GM12878 (cell line): ENCODE measurements at regions not wholly inside any gene's neighbourhood (a gene's known extent, or its start where the extent isn't known, plus 50 kb on each side); places are given as distances from the start of the nearest gene placed in this dataset.

Experiments
- BRCA1 ChIP-seq: IDR thresholded peaks from 2 replicates; pipeline ENCODE4 v1.6.1; 2011; ENCODE audit warnings: low read depth, low read length, improper control_type of control experiment
- CBX5 ChIP-seq: sonication (generic); IDR thresholded peaks from 2 replicates; pipeline ENCODE4 v1.6.1; 2016; ENCODE audit warnings: low read depth, moderate library complexity, mild to moderate bottlenecking, inconsistent platforms
- CTCF ChIP-seq, 3 experiments: IDR thresholded peaks in 2 of 3; conservative IDR thresholded peaks in 1 of 3; 2 replicates each; pipeline ENCODE4 v1.5.1; 2011; ENCODE audit warnings: low read depth in 3 of 3, low read length in 3 of 3, mild to moderate bottlenecking in 3 of 3, control low read depth in 2 of 3, moderate library complexity in 2 of 3, inconsistent platforms in 1 of 3, mixed read lengths in 1 of 3; ENCODE audit not compliant: control insufficient read depth in 2 of 3, insufficient read depth in 1 of 3; ENCODE audit errors: extremely low read depth in 1 of 3
- IRF5 ChIP-seq: fragments of 450-650 bp; IDR thresholded peaks from 2 replicates; pipeline ENCODE4 v1.6.1; 2017; ENCODE audit warnings: borderline replicate concordance
- MAX ChIP-seq: IDR thresholded peaks from 2 replicates; pipeline ENCODE4 v1.6.1; 2012; ENCODE audit warnings: low read depth, low read length, improper control_type of control experiment
- REST ChIP-seq: IDR thresholded peaks from 2 replicates; pipeline ENCODE4 v1.6.1; 2012; ENCODE audit warnings: mild to moderate bottlenecking, low read depth, low read length
- TARDBP ChIP-seq: IDR thresholded peaks from 2 replicates; pipeline ENCODE4 v1.6.1; 2016; ENCODE audit warnings: borderline replicate concordance

GRCh38 chr3:56956906-56957305 is 103.6 kb upstream of the SPATA12 start:
- TF ChIP-seq CBX5 (no peak), CTCF (IDR thresholded peaks at IDR 0.05 in 2 of 3, conservative IDR thresholded peaks at IDR 0.05 in 1 of 3; ENCODE audit: control insufficient read depth in 2 of 3, extremely low read depth in 1 of 3, insufficient read depth in 1 of 3, low read depth in 3 of 3, low read length in 3 of 3) (no peak), BRCA1 (no peak), MAX (no peak), IRF5 (no peak), REST (no peak), TARDBP (no peak)
